ENCODE measurements at regions not wholly inside any gene's neighbourhood (a gene's known extent, or its start where the extent isn't known, plus 50 kb on each side); places are given as distances from the start of the nearest gene placed in this dataset.
A peak's percentile ranks its signal among the peaks of the same experiment; 100 is the strongest.
"Not testable (repeated sequence)": the region's sequence is repeated elsewhere in the genome, so short reads cannot be mapped to it uniquely, and the experiment has no call there.

GRCh38 chr7:81273601-81274397 lies 354.9 kb upstream of the SEMA3C start:
- no peaks in the 10 kb centered on the region for H3K9me3 ChIP-seq
- H3K27me3 ChIP-seq (ENCODE audit: low read depth) = no peaks in the 10 kb centered on the region
- no peak for DNase-seq (ENCODE audit: low spot score in 2 of 2)
- H3K36me3 ChIP-seq (replicated peaks) = no peaks in the 10 kb centered on the region
- H3K4me1 ChIP-seq = peaks cover 5% of the 10 kb centered on the region
- H3K4me3 ChIP-seq = no peak overlapping the region
- in situ Hi-C loops (cut with MboI; ENCODE audit: low sequenced_read_pairs) = no loop called here

- in situ Hi-C loops (cut with MboI; ENCODE audit: low sequenced_read_pairs) = no loop called here
- no peaks in the 10 kb centered on the region for H3K9me3 ChIP-seq
- no peak for DNase-seq (ENCODE audit: low spot score in 2 of 2)
These were observed 353.3 kb upstream of the SEMA3C start for GRCh38 chr7:81272176-81272575.

GRCh38 chr7:81268551-81268950 lies 349.7 kb upstream of the SEMA3C start:
- H3K36me3 ChIP-seq (replicated peaks) = no peaks in the 10 kb centered on the region

More at GRCh38 chr7:81272176-81272575, 353.3 kb upstream of the SEMA3C start:
- H3K4me1 ChIP-seq = peaks cover 5% of the 10 kb centered on the region
- no peaks in the 10 kb centered on the region for H3K36me3 ChIP-seq (replicated peaks)
- no peak overlapping the region for H3K4me3 ChIP-seq
- H3K27me3 ChIP-seq (ENCODE audit: low read depth) = no peaks in the 10 kb centered on the region

GRCh38 chr7:81267508-81267907 lies 348.7 kb upstream of the SEMA3C start:
- in situ Hi-C loops (cut with MboI; ENCODE audit: low sequenced_read_pairs) = no loop called here

More at GRCh38 chr7:81268551-81268950, 349.7 kb upstream of the SEMA3C start:
- in situ Hi-C loops (cut with MboI; ENCODE audit: low sequenced_read_pairs) = no loop called here
- H3K27me3 ChIP-seq (ENCODE audit: low read depth) = no peaks in the 10 kb centered on the region
- H3K9me3 ChIP-seq = no peaks in the 10 kb centered on the region
- no peak overlapping the region for H3K4me3 ChIP-seq
- peaks cover 5% of the 10 kb centered on the region for H3K4me1 ChIP-seq
- DNase-seq (ENCODE audit: low spot score in 2 of 2) = no peak

GRCh38 chr7:81264116-81264515 lies 345.3 kb upstream of the SEMA3C start:
- no peaks in the 10 kb centered on the region for H3K9me3 ChIP-seq
- H3K4me3 ChIP-seq = no peak overlapping the region
- no peaks in the 10 kb centered on the region for H3K4me1 ChIP-seq
- no peaks in the 10 kb centered on the region for H3K27me3 ChIP-seq (ENCODE audit: low read depth)
- H3K36me3 ChIP-seq (replicated peaks) = no peaks in the 10 kb centered on the region
- in situ Hi-C loops (cut with MboI; ENCODE audit: low sequenced_read_pairs) = no loop called here
- DNase-seq (ENCODE audit: low spot score in 2 of 2) = no peak

More at GRCh38 chr7:81267508-81267907, 348.7 kb upstream of the SEMA3C start:
- Histone ChIP-seq H3K9me3 (no peaks in the 10 kb centered on the region), H3K4me3 (no peak overlapping the region), H3K4me1 (peaks cover 5% of the 10 kb centered on the region), H3K27me3 (ENCODE audit: low read depth) (no peaks in the 10 kb centered on the region), H3K36me3 (replicated peaks) (no peaks in the 10 kb centered on the region)
- no peak for DNase-seq (ENCODE audit: low spot score in 2 of 2)

GRCh38 chr7:81260152-81260551 lies 341.3 kb upstream of the SEMA3C start:
- H3K36me3 ChIP-seq (replicated peaks) = no peaks in the 10 kb centered on the region
- no peaks in the 10 kb centered on the region for H3K27me3 ChIP-seq (ENCODE audit: low read depth)
- no peak for DNase-seq (ENCODE audit: low spot score in 2 of 2)
- no peaks in the 10 kb centered on the region for H3K4me1 ChIP-seq
- in situ Hi-C loops (cut with MboI; ENCODE audit: low sequenced_read_pairs) = no loop called here
- no peak overlapping the region for H3K4me3 ChIP-seq
- H3K9me3 ChIP-seq = no peaks in the 10 kb centered on the region

- peak; percentile 29 to 60 for DNase-seq (ENCODE audit: low spot score in 2 of 2)
- H3K4me3 ChIP-seq = no peak overlapping the region
- no peaks in the 10 kb centered on the region for H3K27me3 ChIP-seq (ENCODE audit: low read depth)
- in situ Hi-C loops (cut with MboI; ENCODE audit: low sequenced_read_pairs) = no loop called here
- 0 out of 2 replicates have a peak, but pooled peaks cover 2% of the 10 kb centered on the region for H3K4me1 ChIP-seq
- H3K9me3 ChIP-seq = no peaks in the 10 kb centered on the region
- H3K36me3 ChIP-seq (replicated peaks) = no peaks in the 10 kb centered on the region
These were observed 338.1 kb upstream of the SEMA3C start for GRCh38 chr7:81256991-81257390.

- in situ Hi-C loops (cut with MboI; ENCODE audit: low sequenced_read_pairs) = loop anchor here (25.0 kb wide), 1 partner anchor 536 kb away; no protein-coding TSS in a partner anchor
These were observed 329.6 kb upstream of the SEMA3C start for GRCh38 chr7:81248420-81248819.

GRCh38 chr7:81247364-81247763 lies 328.5 kb upstream of the SEMA3C start:
- not testable (repeated sequence) for DNase-seq (ENCODE audit: low spot score in 2 of 2); H3K27me3 ChIP-seq (ENCODE audit: low read depth); H3K9me3 ChIP-seq; H3K4me1 ChIP-seq; H3K36me3 ChIP-seq (replicated peaks); H3K4me3 ChIP-seq
- in situ Hi-C loops (cut with MboI; ENCODE audit: low sequenced_read_pairs) = loop anchor here (25.0 kb wide), 1 partner anchor 535 kb away; no protein-coding TSS in a partner anchor

More at GRCh38 chr7:81248420-81248819, 329.6 kb upstream of the SEMA3C start:
- no peak overlapping the region for H3K4me3 ChIP-seq
- 0 out of 2 replicates have a peak, but pooled peaks cover 4% of the 10 kb centered on the region for H3K4me1 ChIP-seq
- no peaks in the 10 kb centered on the region for H3K27me3 ChIP-seq (ENCODE audit: low read depth)
- no peaks in the 10 kb centered on the region for H3K36me3 ChIP-seq (replicated peaks)
- H3K9me3 ChIP-seq = no peaks in the 10 kb centered on the region
- no peak for DNase-seq (ENCODE audit: low spot score in 2 of 2)

- in situ Hi-C loops (cut with MboI; ENCODE audit: low sequenced_read_pairs) = loop anchor here (25.0 kb wide), 1 partner anchor 533 kb away; no protein-coding TSS in a partner anchor
- Histone ChIP-seq H3K4me1 (no peaks in the 10 kb centered on the region), H3K27me3 (ENCODE audit: low read depth) (no peaks in the 10 kb centered on the region), H3K9me3 (no peaks in the 10 kb centered on the region), H3K4me3 (no peak overlapping the region), H3K36me3 (replicated peaks) (no peaks in the 10 kb centered on the region)
- DNase-seq (ENCODE audit: low spot score in 2 of 2) = no peak
These were observed 326.5 kb upstream of the SEMA3C start for GRCh38 chr7:81245353-81245752.

- H3K9me3 ChIP-seq = no peaks in the 10 kb centered on the region
- no peaks in the 10 kb centered on the region for H3K4me1 ChIP-seq
- H3K36me3 ChIP-seq (replicated peaks) = no peaks in the 10 kb centered on the region
- H3K4me3 ChIP-seq = no peak overlapping the region
- H3K27me3 ChIP-seq (ENCODE audit: low read depth) = no peaks in the 10 kb centered on the region
- in situ Hi-C loops (cut with MboI; ENCODE audit: low sequenced_read_pairs) = loop anchor here (25.0 kb wide), 1 partner anchor 532 kb away; no protein-coding TSS in a partner anchor
- DNase-seq (ENCODE audit: low spot score in 2 of 2) = no peak
These were observed 325.4 kb upstream of the SEMA3C start for GRCh38 chr7:81244224-81244623.

- Histone ChIP-seq H3K4me1 (no peaks in the 10 kb centered on the region), H3K4me3 (no peak overlapping the region), H3K9me3 (no peaks in the 10 kb centered on the region), H3K36me3 (replicated peaks) (no peaks in the 10 kb centered on the region), H3K27me3 (ENCODE audit: low read depth) (no peaks in the 10 kb centered on the region)
- in situ Hi-C loops (cut with MboI; ENCODE audit: low sequenced_read_pairs) = loop anchor here (25.0 kb wide), 1 partner anchor 524 kb away; no protein-coding TSS in a partner anchor
- DNase-seq (ENCODE audit: low spot score in 2 of 2) = no peak
These were observed 317.7 kb upstream of the SEMA3C start for GRCh38 chr7:81236560-81236959.

- DNase-seq (ENCODE audit: low spot score in 2 of 2) = peak in 1 of 2 experiments; percentile 25
- H3K36me3 ChIP-seq (replicated peaks) = no peaks in the 10 kb centered on the region
- no peaks in the 10 kb centered on the region for H3K27me3 ChIP-seq (ENCODE audit: low read depth)
- in situ Hi-C loops (cut with MboI; ENCODE audit: low sequenced_read_pairs) = loop anchor here (25.0 kb wide), 1 partner anchor 524 kb away; no protein-coding TSS in a partner anchor
- no peak overlapping the region for H3K4me3 ChIP-seq
- no peaks in the 10 kb centered on the region for H3K9me3 ChIP-seq
- no peaks in the 10 kb centered on the region for H3K4me1 ChIP-seq
These were observed 317.1 kb upstream of the SEMA3C start for GRCh38 chr7:81235997-81236396.

GRCh38 chr7:81234896-81235295 lies 316.0 kb upstream of the SEMA3C start:
- in situ Hi-C loops (cut with MboI; ENCODE audit: low sequenced_read_pairs) = loop anchor here (25.0 kb wide), 1 partner anchor 523 kb away; no protein-coding TSS in a partner anchor
- Histone ChIP-seq H3K4me3 (no peak overlapping the region), H3K27me3 (ENCODE audit: low read depth) (no peaks in the 10 kb centered on the region), H3K9me3 (no peaks in the 10 kb centered on the region), H3K4me1 (no peaks in the 10 kb centered on the region), H3K36me3 (replicated peaks) (no peaks in the 10 kb centered on the region)
- DNase-seq (ENCODE audit: low spot score in 2 of 2) = no peak

Data from HAP-1 (cell line).